Kidney tubule cell (primary cell): ENCODE measurements at regions not wholly inside any gene's neighbourhood (a gene's known extent, or its start where the extent isn't known, plus 50 kb on each side); places are given as distances from the start of the nearest gene placed in this dataset.
"Not testable (repeated sequence)": the region's sequence is repeated elsewhere in the genome, so short reads cannot be mapped to it uniquely, and the experiment has no call there.

ENCODE experiments used
- DNase-seq: peaks from one replicate; pipeline ENCODE4 v3.0.0-alpha.2; 2018; ENCODE audit warnings: low spot score

DNA sequence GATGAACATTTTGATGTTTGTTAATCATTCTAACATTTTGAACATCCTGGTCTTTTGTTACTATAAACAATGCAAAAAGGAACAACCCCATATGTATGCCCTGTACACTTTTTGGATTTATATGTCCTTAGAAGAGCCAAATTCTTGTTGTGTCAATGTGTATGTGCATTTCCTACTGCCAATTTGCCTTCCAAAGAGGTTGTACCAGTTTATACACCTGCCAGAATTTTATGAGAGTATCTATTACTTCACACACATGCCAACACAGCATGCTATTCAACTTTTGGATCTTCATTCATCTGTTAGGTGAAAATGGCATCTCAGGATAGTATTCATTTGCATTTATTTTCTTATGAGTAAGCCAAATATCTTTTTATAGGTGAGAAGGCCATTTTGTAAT, 162.0 kb upstream of the SEMA6A start:
- no peak for DNase-seq

DNA sequence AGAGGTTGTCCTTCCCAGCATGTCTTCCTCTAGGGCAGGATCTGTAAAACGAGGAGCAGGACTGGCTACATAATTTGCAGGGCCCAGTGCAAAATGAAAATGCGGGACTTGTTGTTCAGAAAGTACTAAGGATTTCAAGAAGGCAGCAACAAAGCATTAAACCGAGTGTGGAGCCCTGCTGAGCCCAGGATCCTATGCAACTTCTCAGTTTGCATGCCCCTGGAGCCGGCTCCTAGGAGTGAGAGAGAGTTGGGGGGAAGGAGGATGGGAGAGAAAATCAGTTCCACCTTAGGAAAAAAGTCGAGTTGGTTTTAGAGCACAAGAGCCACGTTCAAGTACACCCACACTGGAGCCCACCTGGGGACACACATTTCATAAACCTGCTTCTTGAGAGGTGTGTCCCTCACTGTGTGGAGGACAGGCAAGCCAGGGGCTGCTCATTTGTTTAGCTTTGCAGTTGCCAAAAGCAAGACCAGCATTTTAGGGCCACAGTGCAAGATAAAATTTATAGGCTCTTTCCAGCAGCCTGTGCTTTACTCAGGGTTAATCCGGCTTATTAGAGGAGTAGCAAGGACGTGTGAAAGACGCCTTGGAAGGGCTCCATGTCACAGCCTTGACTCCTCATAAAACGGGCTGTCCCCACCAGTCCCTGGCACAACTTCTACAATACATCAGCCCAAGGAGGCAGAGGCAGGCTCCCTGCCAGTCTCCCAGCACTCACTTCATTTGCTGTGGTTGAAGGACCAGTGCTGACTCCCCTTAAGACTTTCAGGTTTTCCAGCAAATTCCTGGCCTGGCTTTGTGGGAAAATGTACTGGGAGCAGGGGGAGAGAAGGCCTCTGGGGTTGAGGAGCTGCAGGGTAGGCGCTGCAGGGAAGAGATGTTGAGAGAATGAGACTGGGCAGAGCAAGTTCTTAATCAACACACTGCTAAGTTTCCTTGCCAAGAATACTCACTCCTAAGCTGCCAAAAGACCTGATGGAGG, 159.7 kb upstream of the SEMA6A start:
- DNase-seq, result no peak

DNA sequence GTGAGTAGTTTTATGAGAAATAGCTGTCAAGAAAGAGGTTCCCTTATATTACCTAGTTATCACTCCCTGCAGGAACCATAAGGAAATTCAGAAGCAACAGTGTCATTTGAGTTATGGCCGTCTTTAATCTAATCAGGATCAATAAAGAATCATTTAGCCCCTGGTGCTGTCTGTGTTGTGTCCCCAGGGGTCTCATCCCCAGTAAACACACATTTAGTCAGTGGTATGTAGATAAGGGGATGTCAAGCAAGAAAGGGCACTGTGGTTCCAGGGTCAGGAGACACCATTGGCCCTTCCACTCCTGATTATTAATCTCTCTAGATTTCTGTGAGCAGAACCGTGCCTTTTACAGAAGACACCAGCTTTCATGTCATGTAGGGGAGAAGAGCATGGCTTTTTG, 158.0 kb upstream of the SEMA6A start:
- DNase-seq, result no peak

DNA sequence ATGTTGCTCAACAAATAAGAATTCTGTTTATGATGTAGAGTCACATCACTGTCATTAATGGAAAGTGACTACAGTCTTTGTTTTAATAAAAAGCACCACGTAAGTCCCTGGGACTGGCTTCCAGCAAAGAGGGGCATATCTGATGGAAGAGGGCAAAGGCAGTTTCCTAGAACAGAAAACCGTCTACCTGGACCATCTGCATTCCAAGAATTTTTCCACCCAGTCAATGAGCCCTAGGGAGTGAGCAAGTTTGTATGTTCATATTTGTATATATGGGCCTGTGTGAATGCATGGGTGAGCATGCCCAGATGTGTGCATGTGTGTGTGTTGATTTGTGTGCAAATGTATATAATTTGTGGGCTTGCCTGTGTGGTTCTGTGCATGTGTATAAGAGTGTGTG, 156.8 kb upstream of the SEMA6A start:
- DNase-seq, result no peak

DNA sequence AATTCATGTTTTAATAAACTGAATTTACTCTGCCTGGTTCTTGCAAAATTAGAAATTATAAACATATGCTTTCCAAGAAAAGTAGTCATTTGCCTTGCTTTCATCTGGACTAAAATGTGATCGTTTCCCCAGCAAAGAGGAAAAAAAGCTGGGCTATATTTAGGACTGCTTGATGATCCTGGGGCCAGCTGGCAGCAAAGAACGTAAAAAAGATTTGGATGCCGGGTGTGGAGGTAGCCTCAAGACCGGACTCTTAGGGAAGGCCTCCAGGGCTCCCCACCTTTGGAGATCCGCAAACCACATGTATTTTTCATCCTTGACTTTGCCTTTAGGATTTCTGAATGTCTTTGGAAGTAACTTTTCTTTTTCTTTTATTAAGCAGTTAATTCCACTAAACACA, 156.1 kb upstream of the SEMA6A start:
- DNase-seq, result no peak

DNA sequence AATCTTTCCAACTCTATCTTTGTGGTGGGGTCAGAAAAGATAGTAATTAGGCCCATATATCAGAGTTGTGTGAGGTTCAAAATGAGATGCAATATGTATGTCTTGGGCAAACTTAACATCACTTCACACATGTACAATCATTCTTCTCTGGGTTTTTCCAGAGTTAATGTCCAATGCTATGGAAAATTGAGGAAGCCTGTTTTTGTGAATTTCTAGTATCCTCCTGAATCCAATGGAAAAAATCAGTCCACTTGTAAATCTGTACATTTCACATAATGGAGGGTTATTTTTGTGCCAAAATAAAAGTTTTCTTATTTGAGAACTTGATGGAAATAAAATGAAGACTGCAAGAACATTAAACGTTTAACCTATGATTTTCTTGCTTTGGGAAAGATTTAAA, 155.6 kb upstream of the SEMA6A start:
- no peak for DNase-seq

DNA sequence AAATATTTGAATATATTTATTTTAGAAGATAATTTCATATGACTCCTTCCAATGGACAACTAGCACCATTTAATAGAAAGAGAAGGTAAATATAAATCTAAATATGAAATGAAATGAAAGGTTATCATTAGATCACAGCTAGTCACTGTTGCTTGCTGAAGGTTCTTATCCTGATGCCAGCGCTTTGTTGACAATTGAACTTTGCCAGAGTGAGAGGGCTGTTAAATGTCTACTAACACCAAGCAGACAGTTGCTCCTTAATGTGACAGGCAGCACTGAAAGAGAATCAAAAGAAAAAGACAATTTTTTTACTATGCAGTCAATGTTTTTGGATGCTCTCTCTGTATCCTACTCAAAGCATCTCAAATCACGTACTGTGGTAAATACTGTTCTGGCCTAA, 152.6 kb upstream of the SEMA6A start:
- no peak for DNase-seq

DNA sequence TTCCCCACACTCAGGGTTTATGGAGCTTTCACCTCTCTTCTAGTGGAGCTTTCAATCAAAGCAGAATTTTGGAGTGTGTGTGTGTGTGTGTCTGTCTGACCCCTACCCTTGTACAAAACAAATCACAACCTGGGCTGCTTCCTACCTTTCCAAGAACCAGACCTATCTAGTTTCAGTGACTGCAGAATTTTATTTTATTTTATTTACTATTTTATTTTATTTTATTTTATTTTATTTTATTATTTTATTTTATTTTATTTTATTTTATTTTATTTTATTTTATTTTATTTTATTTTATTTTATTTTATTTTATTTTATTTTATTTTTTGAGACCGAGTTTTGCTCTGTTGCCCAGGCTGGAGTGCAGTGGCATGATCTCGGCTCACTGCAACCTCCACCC, 151.6 kb upstream of the SEMA6A start:
- not testable (repeated sequence) for DNase-seq

DNA sequence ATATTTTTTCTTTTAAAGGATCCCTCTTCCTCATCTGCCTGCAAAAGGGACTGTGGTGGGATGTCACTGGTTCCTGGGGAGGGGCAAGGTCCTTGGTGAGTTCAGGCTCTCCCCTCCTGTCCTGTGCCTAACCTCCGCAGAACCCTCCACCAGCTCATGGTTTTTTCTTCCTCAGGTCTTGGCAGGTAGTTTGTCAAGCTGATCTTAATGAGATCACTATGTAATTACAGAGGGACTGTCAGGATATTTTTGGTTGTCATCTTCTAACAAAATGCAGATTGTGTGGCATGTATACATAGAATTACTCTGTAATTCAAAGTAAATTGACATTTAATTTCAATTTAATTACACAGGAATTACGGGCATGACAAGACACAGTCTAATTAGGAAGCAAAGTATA, 150.3 kb upstream of the SEMA6A start:
- no peak for DNase-seq

DNA sequence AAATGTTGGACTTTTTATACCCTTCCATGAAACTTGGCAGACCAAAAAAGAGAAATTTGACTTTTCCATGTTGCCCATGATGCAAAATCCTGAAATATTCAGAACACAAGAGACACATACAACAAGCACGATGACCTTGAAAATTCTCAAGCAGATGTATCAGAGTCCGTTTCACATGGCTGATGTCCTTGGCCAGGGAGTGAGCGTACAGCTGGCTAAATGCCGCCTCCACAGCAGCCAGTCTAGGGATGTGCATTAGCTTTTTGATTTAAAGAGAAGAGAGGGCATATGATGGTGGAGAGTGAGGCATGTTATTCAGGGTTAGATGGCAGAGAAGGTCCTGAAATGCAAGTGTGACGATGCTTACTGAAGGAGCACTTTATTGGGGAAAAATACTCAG, 148.0 kb upstream of the SEMA6A start:
- DNase-seq, result no peak

DNA sequence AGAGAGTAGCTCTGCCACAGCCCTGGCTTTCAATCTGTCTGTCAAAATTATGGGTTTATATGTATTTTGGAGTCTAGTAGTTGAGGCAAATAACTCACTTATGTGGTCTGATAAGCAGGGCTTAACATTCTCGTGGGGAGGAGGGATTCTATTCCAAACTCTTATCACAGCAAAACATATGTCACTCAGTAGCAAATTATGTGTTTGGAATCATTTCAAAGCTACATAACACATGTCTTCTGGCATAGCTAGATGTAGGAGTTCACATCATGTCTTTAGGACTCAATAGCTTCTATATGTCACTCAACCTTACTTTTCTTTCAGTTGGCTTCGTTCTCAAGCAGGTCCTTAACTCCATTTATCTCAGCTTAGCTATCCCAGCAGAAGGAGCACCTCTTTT, 144.5 kb upstream of the SEMA6A start:
- no peak for DNase-seq

DNA sequence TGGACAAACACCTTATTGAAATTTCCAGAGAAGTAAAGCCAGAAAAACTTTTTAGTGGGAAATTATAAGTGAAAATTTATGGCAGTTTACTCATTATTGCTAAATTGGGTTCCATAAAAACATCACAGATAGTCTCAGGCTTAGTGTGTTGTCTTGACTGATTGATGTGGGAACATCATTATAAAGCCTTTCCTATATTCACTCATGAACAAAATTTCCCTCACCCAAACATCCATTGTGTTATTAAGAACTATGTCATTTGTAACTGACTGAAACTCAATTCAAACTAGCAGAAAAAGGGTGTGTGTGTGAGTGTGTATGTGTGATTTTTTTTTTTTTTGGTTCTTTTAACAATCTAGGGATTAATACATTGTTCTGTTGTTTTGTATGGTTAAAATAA, 143.7 kb upstream of the SEMA6A start:
- no peak for DNase-seq

DNA sequence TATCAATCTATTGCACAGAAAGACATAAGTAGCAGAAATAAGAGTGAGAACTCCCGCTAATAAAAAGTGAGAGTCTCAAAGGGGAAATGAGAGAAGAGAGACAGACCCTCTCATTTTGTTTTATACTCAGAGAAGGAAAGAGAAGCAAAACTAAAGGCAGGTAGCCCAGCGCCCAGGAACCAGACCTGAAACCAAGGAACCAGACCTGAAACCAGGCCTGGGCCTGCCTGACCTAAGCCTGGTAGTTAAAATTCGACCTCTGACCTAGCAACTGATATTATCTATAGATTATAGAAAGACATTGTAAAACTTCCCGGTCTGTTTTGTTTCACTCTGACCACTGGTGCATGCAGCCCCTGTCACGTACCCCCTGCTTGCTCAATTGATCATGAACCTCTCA, 134.5 kb upstream of the SEMA6A start:
- no peak for DNase-seq

DNA sequence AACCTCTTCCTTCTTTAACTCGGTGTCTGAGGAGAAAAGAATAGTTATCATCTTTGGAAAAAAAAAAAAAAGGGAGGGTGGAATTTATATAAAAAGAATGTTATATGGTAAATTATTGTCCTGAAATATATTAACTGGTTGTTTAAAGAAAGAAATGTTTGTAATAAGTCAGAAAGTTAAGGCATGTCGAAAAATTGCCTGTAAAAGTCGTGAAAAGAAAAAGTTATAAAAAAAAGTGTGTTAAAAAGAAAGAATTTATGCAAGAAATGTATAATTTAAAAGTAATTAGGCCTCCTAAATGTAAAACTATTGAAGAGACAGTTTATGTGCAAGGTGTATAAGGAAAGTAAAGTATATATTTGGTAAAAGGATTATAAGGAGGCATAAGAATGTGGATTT, 130.5 kb upstream of the SEMA6A start:
- not testable (repeated sequence) for DNase-seq

DNA sequence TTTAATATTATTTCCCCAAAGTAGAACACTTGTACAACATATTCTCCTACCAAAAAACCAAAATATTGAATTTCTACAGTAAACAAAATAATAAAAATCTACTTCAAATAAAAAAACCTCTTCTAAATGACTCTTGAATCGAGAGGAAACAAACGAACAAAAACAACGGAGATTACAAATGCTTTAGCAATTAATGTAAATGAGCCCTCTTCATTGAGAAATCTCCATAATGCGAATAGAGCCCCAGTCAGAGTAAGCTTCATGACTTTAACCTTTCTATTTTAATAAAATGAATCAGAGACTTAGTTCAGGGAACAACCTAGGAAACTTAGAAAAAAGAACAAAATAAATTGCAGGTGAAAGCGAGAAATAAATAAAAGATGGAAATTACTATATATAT, 129.3 kb upstream of the SEMA6A start:
- no peak for DNase-seq

DNA sequence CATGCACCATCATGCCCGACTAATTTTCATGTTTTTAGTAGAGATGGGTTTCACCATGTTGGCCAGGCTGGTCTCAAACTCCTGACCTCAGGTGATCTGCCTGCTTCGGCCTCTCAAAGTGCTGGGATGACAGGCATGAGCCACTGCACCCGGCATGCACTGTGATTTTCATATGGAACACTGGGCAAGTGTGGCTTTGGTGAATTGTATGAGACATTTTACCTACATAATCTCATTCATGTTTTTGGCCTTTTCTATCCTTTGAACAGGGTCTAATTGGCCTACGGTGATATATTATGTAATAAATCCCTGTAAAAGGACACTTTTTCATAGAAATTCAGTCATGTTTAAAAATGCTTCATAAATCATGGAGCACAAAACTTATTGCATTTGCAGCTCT, 128.7 kb upstream of the SEMA6A start:
- DNase-seq, result no peak

DNA sequence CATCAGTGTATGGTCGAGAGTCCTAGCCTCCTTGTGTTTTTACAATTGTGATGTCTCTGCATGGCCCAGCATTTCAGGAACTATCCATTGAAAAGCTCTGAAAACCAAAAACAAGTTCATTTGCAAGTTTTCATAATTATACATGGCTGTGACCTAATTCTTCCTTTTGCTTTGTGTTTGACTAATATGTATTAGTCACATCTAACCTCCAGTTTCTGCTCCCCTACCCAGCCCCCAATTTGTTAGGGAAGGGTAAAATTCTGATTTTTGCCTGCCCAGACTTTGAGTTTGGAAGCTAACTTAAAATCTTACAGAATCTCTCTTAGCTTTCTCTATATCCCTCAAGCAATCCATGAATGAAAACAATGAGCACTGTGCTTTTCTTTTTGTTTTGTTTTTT, 128.2 kb upstream of the SEMA6A start:
- DNase-seq, result peak; percentile 9

DNA sequence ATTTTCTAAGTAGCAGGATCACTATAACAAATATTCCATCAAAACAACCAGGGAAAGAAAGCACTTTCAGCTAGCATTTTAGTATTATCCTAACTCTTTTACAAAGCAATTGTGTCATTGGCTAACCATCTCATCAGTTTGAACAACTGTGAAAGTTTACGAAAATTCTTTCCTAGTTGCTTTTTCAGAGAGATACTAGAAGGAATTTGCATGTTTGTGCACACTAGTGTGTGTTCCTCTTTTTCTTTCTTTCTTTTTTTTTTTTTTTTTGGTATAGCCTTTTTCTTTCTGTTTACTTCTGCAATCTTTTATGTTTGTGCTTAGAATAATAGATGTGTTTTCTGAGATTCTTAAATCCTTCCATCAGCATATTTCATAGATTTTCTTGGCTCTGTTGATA, 124.7 kb upstream of the SEMA6A start:
- no peak for DNase-seq

DNA sequence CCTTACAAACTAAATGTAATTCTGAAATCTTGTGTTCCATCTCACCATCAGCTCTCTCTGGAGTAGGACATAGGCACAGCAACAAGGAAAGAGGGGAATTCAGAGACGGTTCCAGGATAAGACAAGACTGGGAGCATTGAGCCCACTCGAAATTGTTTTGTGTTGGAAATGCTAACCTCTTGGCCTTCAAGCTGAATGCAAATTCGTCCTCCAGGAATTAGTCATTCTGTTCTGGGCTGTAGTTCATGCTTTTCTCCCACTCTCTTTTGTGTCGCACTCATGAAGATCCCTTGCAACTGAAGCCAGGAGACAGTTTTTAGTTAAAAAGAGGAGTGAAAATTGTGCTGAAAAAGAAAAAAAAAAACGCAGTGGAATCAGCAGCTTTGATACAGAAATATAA, 121.7 kb upstream of the SEMA6A start:
- DNase-seq, result no peak

DNA sequence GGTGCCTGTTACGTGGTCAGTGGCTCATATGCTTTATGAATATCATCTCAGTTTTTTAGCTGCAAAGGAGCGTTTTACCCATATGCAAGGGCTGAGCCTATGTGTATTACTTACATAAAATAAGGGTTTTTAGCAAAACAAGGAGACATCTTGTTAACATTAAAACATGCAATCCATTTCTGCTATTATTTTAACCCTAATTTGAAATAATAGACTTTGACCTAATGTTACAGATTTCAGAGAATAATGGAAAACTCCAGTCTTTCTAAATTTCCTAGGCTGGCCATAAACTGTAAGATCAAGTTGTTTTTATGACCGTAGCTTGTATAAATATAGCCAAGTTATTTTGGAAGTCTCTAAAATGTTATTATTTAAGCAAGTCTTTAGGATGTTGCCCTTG, 121.1 kb upstream of the SEMA6A start:
- no peak for DNase-seq

DNA sequence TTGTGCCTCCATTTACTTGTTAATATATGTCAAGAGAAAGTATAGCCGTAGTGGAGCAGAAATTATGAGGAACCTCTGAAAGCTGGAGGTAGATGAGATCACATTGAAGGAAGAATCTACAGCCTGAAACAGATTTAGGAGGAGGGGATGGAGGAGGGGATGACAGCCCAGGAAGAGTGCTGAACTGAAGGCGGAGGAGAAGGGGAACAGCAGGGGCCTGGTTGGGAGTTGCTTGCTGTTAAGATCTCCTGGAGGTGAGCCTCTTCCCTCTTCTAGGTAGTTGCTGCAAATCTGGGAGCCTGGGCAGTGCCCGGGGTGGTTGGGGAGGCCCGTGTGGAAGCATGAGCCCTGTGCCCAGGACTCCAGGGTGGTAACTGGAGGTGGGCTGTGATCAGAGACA, 111.8 kb upstream of the SEMA6A start:
- no peak for DNase-seq

DNA sequence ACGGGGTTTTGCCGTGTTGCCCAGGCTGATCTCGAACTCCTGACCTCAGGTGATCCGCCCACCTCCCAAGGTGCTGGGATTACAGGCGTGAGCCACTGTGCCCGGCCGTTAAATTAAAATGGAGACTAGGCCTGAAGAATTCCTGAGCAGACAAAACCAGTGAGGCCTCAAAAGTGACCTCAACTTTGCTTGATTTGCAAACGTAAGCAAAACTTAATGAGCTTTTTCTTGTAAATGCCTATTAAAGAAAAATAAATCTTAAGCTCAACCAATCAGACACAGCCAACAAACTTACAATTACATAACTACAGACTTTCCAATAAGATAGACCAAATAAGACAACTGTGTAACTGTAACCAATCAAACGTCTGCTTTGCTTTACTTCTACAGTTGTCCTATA, 111.3 kb upstream of the SEMA6A start:
- DNase-seq, result no peak

DNA sequence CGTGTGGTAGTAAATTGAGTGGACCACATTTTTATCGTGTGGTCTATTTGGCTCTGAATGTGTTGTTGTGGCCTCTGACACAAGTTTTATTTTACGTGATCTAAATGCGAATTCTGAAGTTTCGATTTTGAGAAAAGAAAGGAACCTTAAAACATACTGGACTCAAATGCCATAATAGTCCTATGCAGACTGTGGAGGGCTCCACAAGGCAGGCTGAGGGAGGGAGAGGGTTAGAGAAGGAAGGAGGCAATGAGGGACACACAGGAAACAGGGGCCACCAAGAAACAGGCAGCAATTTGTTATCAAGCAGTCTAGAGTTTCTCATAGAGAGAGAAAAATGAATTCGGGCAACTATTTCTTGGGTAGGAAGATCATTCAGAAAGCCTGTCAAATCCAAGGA, 110.4 kb upstream of the SEMA6A start:
- no peak for DNase-seq

DNA sequence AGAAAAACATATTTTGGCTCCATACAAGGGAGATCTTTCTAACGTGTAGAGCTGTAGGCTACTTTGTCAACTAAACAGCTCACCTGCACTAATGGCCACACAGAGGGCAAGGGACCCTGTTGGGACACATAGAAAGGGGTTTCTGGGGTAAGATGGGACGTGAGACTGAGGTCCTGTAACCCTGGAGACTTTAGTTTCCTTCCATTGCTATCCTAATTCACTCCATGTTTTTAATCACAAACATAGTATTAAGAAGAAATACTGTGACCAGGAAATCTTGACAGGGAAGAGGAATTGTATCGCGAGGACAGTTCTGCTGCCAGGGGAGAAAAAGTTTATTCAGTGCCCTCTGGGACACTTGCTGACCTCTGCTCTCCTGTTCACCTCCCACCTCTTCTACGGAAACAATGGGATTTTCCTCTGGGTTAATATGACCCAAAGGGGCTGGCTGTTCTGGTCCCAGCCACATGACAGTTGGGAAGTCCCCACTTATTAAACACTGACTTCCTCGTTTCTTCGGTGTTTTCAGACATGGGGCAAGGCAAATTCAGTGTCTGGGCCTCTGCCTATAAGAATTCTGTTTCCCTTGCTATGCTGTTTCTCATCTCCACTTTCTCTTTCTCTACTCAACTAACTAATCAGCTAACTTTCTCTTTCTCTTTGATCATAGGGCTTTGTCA, 106.9 kb upstream of the SEMA6A start:
- DNase-seq, result peak; percentile 60
